ENCODE measurements at regions not wholly inside any gene's neighbourhood (a gene's known extent, or its start where the extent isn't known, plus 50 kb on each side); places are given as distances from the start of the nearest gene placed in this dataset.
"Not testable (repeated sequence)": the region's sequence is repeated elsewhere in the genome, so short reads cannot be mapped to it uniquely, and the experiment has no call there.

GRCh38 chr10:38209332-38209731 lies 115.2 kb downstream of the ZNF37A start:
- intact Hi-C loops (cut with micrococcal nuclease; ENCODE audit: unreplicated experiment): no loop called here
- DNase-seq (ENCODE audit: low read depth, low spot score) (no peak), ATAC-seq (no peak), FAIRE-seq (no peak)
- no peaks in the 10 kb centered on the region for H3K36me3 ChIP-seq (ENCODE audit: control insufficient read depth in 2 of 2, insufficient read depth in 2 of 2, low read length in 1 of 2)
- ChIA-PET RAD21 (ENCODE audit: unreplicated experiment) (no interaction called here), SMC1A (ENCODE audit: uncharacterized antibody, unreplicated experiment) (no interaction called here), POLR2A (no interaction called here), CTCF (no interaction called here)
- H3K27ac ChIP-seq (ENCODE audit: control insufficient read depth, insufficient read depth): no peak overlapping the region
- in situ Hi-C loops (cut with MboI): no loop called here
- H3K79me2 ChIP-seq (ENCODE audit: control insufficient read depth, insufficient read depth, low read length): no peaks in the 10 kb centered on the region
- no peak overlapping the region for H3K9ac ChIP-seq (ENCODE audit: control insufficient read depth, insufficient read depth, low read length)
- H3K9me3 ChIP-seq (replicated peaks; ENCODE audit: control insufficient read depth, insufficient read depth, low read length): no peaks in the 10 kb centered on the region
- H3K4me2 ChIP-seq (ENCODE audit: control insufficient read depth, insufficient read depth): no peak overlapping the region
- no peaks in the 10 kb centered on the region for H3K27me3 ChIP-seq (replicated peaks in 1 of 2; ENCODE audit: control insufficient read depth in 2 of 2, insufficient read depth in 2 of 2, low read length in 1 of 2)
- no peak overlapping the region for H2AFZ ChIP-seq (ENCODE audit: control insufficient read depth, low read depth, low read length)
- TF ChIP-seq IKZF1 (conservative IDR thresholded peaks at IDR 0.05): no peak
- no peak for TF ChIP-seq CHD2 (IDR thresholded peaks at IDR 0.05; ENCODE audit: borderline replicate concordance, low read depth, low read length)
- TF ChIP-seq, protein P1, sequence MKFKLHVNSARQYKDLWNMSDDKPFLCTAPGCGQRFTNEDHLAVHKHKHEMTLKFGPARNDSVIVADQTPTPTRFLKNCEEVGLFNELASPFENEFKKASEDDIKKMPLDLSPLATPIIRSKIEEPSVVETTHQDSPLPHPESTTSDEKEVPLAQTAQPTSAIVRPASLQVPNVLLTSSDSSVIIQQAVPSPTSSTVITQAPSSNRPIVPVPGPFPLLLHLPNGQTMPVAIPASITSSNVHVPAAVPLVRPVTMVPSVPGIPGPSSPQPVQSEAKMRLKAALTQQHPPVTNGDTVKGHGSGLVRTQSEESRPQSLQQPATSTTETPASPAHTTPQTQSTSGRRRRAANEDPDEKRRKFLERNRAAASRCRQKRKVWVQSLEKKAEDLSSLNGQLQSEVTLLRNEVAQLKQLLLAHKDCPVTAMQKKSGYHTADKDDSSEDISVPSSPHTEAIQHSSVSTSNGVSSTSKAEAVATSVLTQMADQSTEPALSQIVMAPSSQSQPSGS (IDR thresholded peaks at IDR 0.05; ENCODE audit: low read length): no peak
- TF ChIP-seq, protein P2, sequence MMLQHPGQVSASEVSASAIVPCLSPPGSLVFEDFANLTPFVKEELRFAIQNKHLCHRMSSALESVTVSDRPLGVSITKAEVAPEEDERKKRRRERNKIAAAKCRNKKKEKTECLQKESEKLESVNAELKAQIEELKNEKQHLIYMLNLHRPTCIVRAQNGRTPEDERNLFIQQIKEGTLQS (IDR thresholded peaks at IDR 0.05; ENCODE audit: borderline replicate concordance, extremely low read depth, low read depth, low read length): no peak
- no peak for TF ChIP-seq KAT2A (conservative IDR thresholded peaks at IDR 0.05; ENCODE audit: control insufficient read depth, low read depth, low read length)
- TF ChIP-seq CREM (IDR thresholded peaks at IDR 0.05; ENCODE audit: low read depth): no peak
- no peak for TF ChIP-seq SREBF1 (IDR thresholded peaks at IDR 0.05; ENCODE audit: low read length)
- no peak for TF ChIP-seq ZNF622 (IDR thresholded peaks at IDR 0.05)
- no peak for TF ChIP-seq DPF2 (IDR thresholded peaks at IDR 0.05)
- no peak for TF ChIP-seq PAX5 (IDR thresholded peaks at IDR 0.05; ENCODE audit: borderline replicate concordance, low read depth, low read length)
- H4K20me1 ChIP-seq (ENCODE audit: control insufficient read depth, insufficient read depth): no peaks in the 10 kb centered on the region
- no TSS peak for BruUV-seq (replicated peaks)
- 30% methylated on average over 4 of the region's 4 CpGs for WGBS (ENCODE audit: insufficient coverage, insufficient replicate concordance, low lambda C conversion rate, missing lambda C conversion rate)
- H3K4me3 ChIP-seq: no peak overlapping the region
- H3K4me1 ChIP-seq (ENCODE audit: control insufficient read depth, insufficient read depth, low read length): no peaks in the 10 kb centered on the region

GRCh38 chr10:38209748-38210147 lies 115.6 kb downstream of the ZNF37A start:
- H3K4me2 ChIP-seq (ENCODE audit: control insufficient read depth, insufficient read depth); H3K36me3 ChIP-seq (ENCODE audit: control insufficient read depth in 2 of 2, insufficient read depth in 2 of 2, low read length in 1 of 2); FAIRE-seq; intact Hi-C loops (cut with micrococcal nuclease; ENCODE audit: unreplicated experiment); H3K79me2 ChIP-seq (ENCODE audit: control insufficient read depth, insufficient read depth, low read length); BruUV-seq (replicated peaks); H4K20me1 ChIP-seq (ENCODE audit: control insufficient read depth, insufficient read depth); H3K4me3 ChIP-seq; ATAC-seq; DNase-seq (ENCODE audit: low read depth, low spot score); H3K27me3 ChIP-seq (replicated peaks in 1 of 2; ENCODE audit: control insufficient read depth in 2 of 2, insufficient read depth in 2 of 2, low read length in 1 of 2); H3K4me1 ChIP-seq (ENCODE audit: control insufficient read depth, insufficient read depth, low read length); RAD21 ChIA-PET (ENCODE audit: unreplicated experiment); SMC1A ChIA-PET (ENCODE audit: uncharacterized antibody, unreplicated experiment); in situ Hi-C loops (cut with MboI); H3K27ac ChIP-seq (ENCODE audit: control insufficient read depth, insufficient read depth); H3K9ac ChIP-seq (ENCODE audit: control insufficient read depth, insufficient read depth, low read length); CTCF ChIA-PET; H2AFZ ChIP-seq (ENCODE audit: control insufficient read depth, low read depth, low read length); H3K9me3 ChIP-seq (replicated peaks; ENCODE audit: control insufficient read depth, insufficient read depth, low read length); POLR2A ChIA-PET: not testable (repeated sequence)
